ENCODE measurements at regions not wholly inside any gene's neighbourhood (a gene's known extent, or its start where the extent isn't known, plus 50 kb on each side); places are given as distances from the start of the nearest gene placed in this dataset.
A peak's percentile ranks its signal among the peaks of the same experiment; 100 is the strongest.

- no peak for TF ChIP-seq ZNF518A (tag by site-specific recombination; conservative IDR thresholded peaks at IDR 0.05; ENCODE audit: low read depth)
- no peak for TF ChIP-seq ZNF2 (tag by site-specific recombination; IDR thresholded peaks at IDR 0.05)
- TF ChIP-seq SCRT1 (tag by site-specific recombination; IDR thresholded peaks at IDR 0.05; ENCODE audit: borderline replicate concordance), result peak; percentile 93
- TF ChIP-seq, protein P1, sequence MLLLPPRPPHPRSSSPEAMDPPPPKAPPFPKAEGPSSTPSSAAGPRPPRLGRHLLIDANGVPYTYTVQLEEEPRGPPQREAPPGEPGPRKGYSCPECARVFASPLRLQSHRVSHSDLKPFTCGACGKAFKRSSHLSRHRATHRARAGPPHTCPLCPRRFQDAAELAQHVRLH (tag by site-specific recombination; IDR thresholded peaks at IDR 0.05), result no peak
- no peak for TF ChIP-seq ZNF521 (tag by site-specific recombination; IDR thresholded peaks at IDR 0.05)
- TF ChIP-seq, protein P2, sequence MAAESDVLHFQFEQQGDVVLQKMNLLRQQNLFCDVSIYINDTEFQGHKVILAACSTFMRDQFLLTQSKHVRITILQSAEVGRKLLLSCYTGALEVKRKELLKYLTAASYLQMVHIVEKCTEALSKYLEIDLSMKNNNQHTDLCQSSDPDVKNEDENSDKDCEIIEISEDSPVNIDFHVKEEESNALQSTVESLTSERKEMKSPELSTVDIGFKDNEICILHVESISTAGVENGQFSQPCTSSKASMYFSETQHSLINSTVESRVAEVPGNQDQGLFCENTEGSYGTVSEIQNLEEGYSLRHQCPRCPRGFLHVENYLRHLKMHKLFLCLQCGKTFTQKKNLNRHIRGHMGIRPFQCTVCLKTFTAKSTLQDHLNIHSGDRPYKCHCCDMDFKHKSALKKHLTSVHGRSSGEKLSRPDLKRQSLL (tag by site-specific recombination; IDR thresholded peaks at IDR 0.05), result no peak
- no peak for TF ChIP-seq KLF16 (tag by site-specific recombination; IDR thresholded peaks at IDR 0.05)
- no peak for TF ChIP-seq ZNF555 (tag by site-specific recombination; conservative IDR thresholded peaks at IDR 0.05)
- TF ChIP-seq ZSCAN4 (tag by site-specific recombination; IDR thresholded peaks at IDR 0.05), result no peak
- TF ChIP-seq KLF1 (tag by site-specific recombination; IDR thresholded peaks at IDR 0.05), result no peak
- no peak for TF ChIP-seq PRDM10 (tag by site-specific recombination; IDR thresholded peaks at IDR 0.05)
- no peak for TF ChIP-seq ZNF26 (tag by site-specific recombination; IDR thresholded peaks at IDR 0.05)
- TF ChIP-seq ZNF223 (tag by site-specific recombination; IDR thresholded peaks at IDR 0.05), result no peak
- no peak for TF ChIP-seq ZNF433 (tag by site-specific recombination; IDR thresholded peaks at IDR 0.05; ENCODE audit: low read depth)
- no peak for TF ChIP-seq ZNF133 (tag by site-specific recombination; IDR thresholded peaks at IDR 0.05)
- TF ChIP-seq KLF9 (tag by site-specific recombination; IDR thresholded peaks at IDR 0.05; ENCODE audit: low read depth), result no peak
- TF ChIP-seq HOXC10 (CRISPR knock-in tag; IDR thresholded peaks at IDR 0.05), result no peak
- TF ChIP-seq PRDM2 (tag by site-specific recombination; IDR thresholded peaks at IDR 0.05; ENCODE audit: borderline replicate concordance), result no peak
- no peak for TF ChIP-seq ZNF707 (tag by site-specific recombination; IDR thresholded peaks at IDR 0.05)
- 0 out of 2 replicates have a peak, but pooled peaks have one; percentile 1 for TF ChIP-seq TRIM28 (IDR thresholded peaks at IDR 0.05; ENCODE audit: borderline replicate concordance, low read length)
- no peak for TF ChIP-seq ZNF335 (tag by site-specific recombination; conservative IDR thresholded peaks at IDR 0.05)
- peak; percentile 32; the same call in 1 of the 2 replicates for TF ChIP-seq PRDM1 (tag by site-specific recombination; IDR thresholded peaks at IDR 0.05)
These were observed 86.4 kb downstream of the HMHB1 start (continued) for GRCh38 chr5:143898381-143898780.
